HG03060 (cell line): ENCODE measurements at regions not wholly inside any gene's neighbourhood (a gene's known extent, or its start where the extent isn't known, plus 50 kb on each side); places are given as distances from the start of the nearest gene placed in this dataset.

Experiments
- ATAC-seq: cut with Tn5 transposase; IDR thresholded peaks from one replicate; pipeline ENCODE4 v1.9.1; 2021; ENCODE audit warnings: low read depth, moderate number of reproducible peaks; ENCODE audit not compliant: unreplicated experiment

GRCh38 chr10:3419719-3420495, 247.3 kb upstream of the PITRM1 start:
- ATAC-seq: no peak

DNA sequence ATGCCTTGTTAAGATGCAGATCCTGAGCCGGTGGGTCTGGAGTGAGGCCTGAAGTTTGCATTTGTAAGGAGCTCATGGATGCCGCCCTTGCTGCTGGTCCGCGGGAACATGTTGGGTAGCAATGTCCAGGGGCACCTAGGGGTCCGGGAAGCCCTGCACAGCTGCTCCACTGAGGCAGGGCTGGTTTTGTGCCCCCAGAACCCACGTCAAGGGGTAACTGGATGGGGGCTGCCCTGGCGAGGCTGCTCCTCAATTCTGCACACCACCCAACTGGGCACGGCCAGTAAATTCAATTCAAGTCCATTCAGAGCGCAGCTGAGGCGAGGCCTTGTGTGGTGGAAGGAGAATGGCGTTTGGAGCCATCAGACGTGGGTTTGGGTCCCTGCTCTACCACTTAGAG, 246.3 kb upstream of the PITRM1 start:
- no peak for ATAC-seq

- ATAC-seq: no peak
These were observed 245.6 kb upstream of the PITRM1 start for GRCh38 chr10:3418041-3418754.

GRCh38 chr10:3417096-3417495, 244.5 kb upstream of the PITRM1 start:
- ATAC-seq: no peak

GRCh38 chr10:3415878-3416605, 243.5 kb upstream of the PITRM1 start:
- no peak for ATAC-seq

DNA sequence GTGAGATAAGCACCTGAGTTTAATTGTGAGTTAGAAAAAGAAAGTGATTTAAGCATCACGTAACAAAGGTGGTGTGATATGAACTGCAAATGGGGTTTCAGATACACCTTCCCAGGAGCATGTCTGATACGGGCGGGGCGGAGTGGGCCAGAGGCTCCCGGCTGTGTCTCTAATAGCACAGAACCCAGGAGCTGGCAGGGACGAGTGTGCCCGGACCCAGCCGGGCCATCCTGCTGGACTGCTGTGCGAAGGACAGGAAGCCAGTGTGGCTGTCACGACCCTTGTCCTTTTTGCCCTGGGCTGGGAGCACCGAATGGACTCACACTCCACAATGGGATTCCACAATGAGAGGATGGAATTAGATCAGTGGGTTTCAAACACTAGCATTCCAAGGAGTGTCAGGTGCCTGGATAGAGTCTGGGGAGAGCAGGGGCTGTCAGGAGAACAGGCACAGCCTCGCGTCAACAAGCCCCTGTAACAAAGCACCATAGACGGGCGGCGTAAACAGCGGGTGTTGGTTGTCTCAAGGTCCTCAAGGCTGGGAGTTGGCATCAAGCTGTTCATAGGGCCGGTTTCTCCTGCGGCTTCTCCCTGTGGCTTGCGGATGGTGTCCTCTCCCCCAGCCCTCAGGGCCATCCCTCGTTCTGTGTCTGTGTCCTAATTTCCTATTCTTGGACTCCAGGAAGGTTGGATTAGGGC, 242.6 kb upstream of the PITRM1 start:
- no peak for ATAC-seq

DNA sequence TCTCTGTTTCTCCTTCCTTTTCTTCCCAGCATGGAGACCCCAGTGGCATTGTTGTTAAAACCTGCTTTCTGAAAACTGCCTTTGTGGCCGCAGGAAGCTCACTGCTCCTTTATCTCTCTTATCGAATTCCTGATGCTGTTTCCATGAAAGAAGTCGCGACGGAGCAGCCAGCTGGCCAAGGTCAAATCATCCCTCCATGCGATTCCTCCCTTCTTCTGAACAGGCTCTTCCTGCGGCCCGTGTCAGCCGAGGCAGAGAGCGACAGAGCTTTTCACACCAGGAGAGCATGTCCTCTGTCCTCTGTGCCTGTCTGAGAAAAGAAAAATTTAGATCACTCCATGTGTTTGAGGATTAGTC, 242.1 kb upstream of the PITRM1 start:
- ATAC-seq: no peak

GRCh38 chr10:3413937-3414666, 241.5 kb upstream of the PITRM1 start:
- no peak for ATAC-seq

- no peak for ATAC-seq
These were observed 240.1 kb upstream of the PITRM1 start for GRCh38 chr10:3412646-3413045.

GRCh38 chr10:3412071-3412582, 239.5 kb upstream of the PITRM1 start:
- ATAC-seq: no peak

GRCh38 chr10:3411044-3411443, 238.5 kb upstream of the PITRM1 start:
- no peak for ATAC-seq

- ATAC-seq: no peak
These were observed 237.3 kb upstream of the PITRM1 start for GRCh38 chr10:3409928-3410327.

GRCh38 chr10:3408603-3409365, 236.2 kb upstream of the PITRM1 start:
- no peak for ATAC-seq

DNA sequence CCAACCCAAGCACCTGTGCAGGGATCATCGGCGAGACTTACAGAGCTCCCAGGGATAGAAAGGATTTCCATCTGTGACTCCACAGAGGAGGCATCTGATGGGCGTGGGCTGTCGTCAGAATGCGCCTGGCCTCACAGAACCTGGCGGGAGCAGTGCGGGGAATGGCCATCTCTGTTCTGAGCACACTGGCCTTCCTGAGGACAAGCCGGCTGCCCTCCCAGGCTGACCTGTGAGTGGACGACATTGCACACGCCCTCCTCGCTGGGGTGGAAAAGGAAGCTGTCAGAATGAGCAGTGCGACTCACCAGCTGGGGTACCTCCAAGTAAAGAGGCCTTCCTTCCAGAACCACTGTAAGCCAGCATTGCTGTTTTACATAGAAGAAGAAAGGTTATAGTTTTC, 234.6 kb upstream of the PITRM1 start:
- ATAC-seq: no peak

DNA sequence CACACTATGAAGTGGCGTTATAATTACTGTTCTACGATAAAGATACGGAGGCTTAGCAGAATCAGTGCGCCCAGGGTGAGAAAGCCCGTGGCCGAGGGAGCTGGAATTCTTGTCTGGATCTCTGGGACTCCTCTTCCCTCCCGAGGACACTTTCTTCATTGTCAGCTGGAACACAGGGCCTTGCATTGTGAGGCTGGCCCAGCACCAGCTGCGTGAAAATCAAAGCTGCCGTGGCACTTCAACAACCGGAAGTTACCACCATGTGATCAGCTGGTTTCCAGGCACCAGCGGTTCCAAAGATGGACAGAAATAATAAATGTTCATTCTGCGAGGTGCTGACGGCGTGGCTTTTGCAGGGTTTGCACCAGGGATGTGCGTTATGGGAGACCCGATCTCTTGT, 234.0 kb upstream of the PITRM1 start:
- ATAC-seq: no peak

DNA sequence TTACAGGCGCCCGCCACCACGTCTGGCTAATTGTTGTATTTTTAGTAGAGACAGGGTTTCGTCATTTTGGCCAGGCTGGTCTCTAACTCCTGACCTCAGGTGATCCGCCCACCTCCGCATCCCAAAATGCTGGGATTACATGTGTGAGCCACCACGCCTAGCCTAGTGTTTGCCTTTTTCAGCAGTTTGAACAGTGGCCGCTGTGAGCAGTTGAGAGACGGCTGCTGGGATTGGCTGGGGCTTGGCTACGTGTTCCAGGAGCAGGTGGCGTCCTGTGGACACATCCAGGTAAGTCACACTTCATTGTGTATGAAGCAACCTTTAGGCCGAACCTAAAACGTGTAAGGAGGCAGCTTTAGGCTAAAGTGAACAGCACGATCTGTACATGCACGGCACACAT, 231.8 kb upstream of the PITRM1 start:
- ATAC-seq: no peak

DNA sequence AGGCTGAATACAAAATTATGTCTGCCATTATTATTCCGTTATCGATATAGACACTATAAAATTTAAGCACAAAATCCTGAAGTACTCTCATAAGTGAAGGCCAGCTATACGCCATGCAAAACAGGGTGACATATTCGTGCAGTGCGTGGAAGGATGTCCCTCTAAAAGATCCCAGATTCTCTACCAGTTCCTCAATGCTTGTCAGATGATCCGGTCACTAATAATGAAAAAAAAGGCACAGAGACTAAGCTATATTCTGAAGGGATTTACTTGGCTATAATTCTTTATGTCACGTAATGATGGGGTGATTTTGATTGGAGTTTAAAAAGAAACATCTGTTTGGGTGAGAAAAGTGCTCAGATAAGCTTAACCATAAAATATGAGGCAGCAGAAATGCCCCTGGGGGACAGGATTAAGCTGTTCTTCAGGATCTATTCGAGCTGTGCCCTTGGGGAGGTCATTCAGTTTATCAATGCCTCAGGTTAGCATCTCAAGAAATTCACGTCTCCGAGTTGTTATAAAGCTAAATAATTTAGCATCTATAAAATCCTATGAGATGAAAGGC, 229.7 kb upstream of the PITRM1 start:
- ATAC-seq: no peak

- no peak for ATAC-seq
These were observed 228.9 kb upstream of the PITRM1 start for GRCh38 chr10:3401491-3401938.

GRCh38 chr10:3400348-3400747, 227.8 kb upstream of the PITRM1 start:
- no peak for ATAC-seq
